Osteocyte (in vitro differentiated cells): ENCODE measurements at regions not wholly inside any gene's neighbourhood (a gene's known extent, or its start where the extent isn't known, plus 50 kb on each side); places are given as distances from the start of the nearest gene placed in this dataset.

ENCODE experiments used
- DNase-seq: peaks from one replicate; pipeline ENCODE4 v3.0.0; 2021; ENCODE audit warnings: mixed read lengths; ENCODE audit not compliant: unreplicated experiment; ENCODE audit errors: extremely low spot score
- H3K27ac Mint-ChIP-seq: one replicate; pipeline ENCODE4 v1.8.0; 2021; ENCODE audit warnings: mild to moderate bottlenecking, mixed read lengths; ENCODE audit not compliant: unreplicated experiment
- H3K27me3 Mint-ChIP-seq: one replicate; pipeline ENCODE4 v1.8.0; 2021; ENCODE audit warnings: mixed read lengths; ENCODE audit not compliant: unreplicated experiment
- H3K36me3 Mint-ChIP-seq: one replicate; pipeline ENCODE4 v1.8.0; 2021; ENCODE audit warnings: mixed read lengths; ENCODE audit not compliant: unreplicated experiment
- H3K4me1 Mint-ChIP-seq: one replicate; pipeline ENCODE4 v1.8.0; 2021; ENCODE audit warnings: mixed read lengths; ENCODE audit not compliant: unreplicated experiment
- H3K4me3 Mint-ChIP-seq: one replicate; pipeline ENCODE4 v1.8.0; 2021; ENCODE audit warnings: mild to moderate bottlenecking, moderate library complexity, mixed read lengths; ENCODE audit not compliant: unreplicated experiment
- H3K9me3 Mint-ChIP-seq: one replicate; pipeline ENCODE4 v1.8.0; 2021; ENCODE audit warnings: mixed read lengths; ENCODE audit not compliant: unreplicated experiment
- TF ChIP-seq, protein P1 (sequence below): fragments of 200-600 bp; sonication (generic); IDR thresholded peaks from 2 replicates; pipeline ENCODE4 v1.5.0; 2021; ENCODE audit warnings: antibody characterized with exemption, mild to moderate bottlenecking, moderate library complexity

DNA sequence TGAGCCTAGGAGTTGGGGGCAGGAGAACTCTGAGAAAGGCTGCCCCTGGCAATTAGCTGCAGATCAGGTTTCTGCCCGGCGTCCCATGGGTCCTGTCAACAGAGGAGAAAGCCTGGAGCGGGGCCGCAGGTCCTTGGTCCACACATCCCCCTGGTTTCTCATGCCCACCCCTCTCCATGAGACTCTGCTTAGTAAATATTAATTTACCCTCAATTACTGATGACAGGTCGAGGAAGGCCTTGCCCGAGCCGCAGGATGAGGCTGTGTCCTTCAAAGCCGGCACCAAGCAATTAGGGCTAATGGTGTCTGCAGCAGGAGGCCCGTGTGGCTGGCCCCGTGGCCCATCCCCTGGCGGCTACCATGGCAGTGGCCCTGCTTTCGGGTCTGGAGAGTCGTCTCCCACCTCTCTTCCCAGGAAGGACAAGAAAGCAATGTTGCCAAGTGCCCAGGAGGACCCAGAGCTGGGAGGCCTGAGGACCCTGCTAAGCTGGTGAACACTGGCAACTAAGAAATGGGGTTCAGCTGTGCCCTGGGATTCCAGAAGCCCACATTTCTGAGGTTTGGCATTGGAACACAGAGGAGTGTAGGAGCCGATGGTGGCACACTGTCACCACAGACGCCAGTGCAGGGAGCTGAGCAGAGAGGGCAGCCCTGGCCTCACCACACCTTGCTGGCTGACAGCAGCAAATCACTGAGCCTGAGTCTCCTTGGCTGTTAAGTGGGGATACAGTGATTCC, 114.6 kb downstream of the CPZ start:
- peaks cover under 1% of the 10 kb centered on the region for H3K9me3 Mint-ChIP-seq
- no peak overlapping the region for H3K27ac Mint-ChIP-seq
- H3K4me1 Mint-ChIP-seq = peaks cover 2% of the 10 kb centered on the region
- H3K36me3 Mint-ChIP-seq = no peaks in the 10 kb centered on the region
- no peak overlapping the region for H3K4me3 Mint-ChIP-seq
- TF ChIP-seq, protein P1, sequence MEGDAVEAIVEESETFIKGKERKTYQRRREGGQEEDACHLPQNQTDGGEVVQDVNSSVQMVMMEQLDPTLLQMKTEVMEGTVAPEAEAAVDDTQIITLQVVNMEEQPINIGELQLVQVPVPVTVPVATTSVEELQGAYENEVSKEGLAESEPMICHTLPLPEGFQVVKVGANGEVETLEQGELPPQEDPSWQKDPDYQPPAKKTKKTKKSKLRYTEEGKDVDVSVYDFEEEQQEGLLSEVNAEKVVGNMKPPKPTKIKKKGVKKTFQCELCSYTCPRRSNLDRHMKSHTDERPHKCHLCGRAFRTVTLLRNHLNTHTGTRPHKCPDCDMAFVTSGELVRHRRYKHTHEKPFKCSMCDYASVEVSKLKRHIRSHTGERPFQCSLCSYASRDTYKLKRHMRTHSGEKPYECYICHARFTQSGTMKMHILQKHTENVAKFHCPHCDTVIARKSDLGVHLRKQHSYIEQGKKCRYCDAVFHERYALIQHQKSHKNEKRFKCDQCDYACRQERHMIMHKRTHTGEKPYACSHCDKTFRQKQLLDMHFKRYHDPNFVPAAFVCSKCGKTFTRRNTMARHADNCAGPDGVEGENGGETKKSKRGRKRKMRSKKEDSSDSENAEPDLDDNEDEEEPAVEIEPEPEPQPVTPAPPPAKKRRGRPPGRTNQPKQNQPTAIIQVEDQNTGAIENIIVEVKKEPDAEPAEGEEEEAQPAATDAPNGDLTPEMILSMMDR = no peak
- peaks cover 26% of the 10 kb centered on the region for H3K27me3 Mint-ChIP-seq
- no peak for DNase-seq

DNA sequence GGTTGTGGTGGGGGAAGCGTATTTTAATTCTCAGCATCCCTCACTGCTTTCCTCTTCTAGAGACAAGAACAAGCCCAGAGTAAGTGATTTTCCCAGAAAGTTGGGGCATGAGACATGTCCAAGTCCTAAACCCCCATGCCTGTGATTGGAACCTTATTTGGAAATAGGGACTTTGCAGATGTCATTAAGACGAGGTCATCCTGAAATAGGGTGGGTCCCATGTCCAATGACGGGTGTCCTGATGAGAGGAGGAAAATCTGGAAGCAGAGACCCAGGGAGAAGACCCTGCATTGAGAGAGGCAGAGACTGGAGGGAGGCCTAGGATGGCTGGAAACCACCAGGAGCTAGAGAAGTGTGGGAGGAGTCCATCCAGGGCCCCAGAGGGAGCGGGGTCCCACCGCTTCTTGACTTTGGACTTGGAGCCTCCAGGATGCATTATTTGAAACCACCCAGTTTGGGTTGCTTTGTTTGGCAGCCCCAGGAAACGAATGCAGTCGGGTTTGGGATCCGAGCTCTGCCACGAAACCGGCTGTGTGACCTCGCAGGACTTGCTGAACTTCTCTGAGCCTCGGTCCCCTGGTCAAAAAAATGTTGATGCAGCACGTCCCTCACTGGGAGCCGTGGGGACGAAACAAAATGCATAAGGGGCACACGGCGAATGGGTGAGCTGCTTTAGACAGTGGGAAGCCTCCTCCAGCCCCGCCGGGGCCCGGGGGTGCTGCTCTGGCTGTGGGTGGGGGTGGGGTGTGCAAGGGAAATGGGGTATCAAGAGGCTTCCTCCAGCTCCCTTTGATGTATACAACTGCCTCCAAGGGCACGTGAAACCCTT, 113.9 kb downstream of the CPZ start:
- Mint-ChIP-seq H3K27ac (no peak overlapping the region), H3K36me3 (no peaks in the 10 kb centered on the region), H3K9me3 (no peaks in the 10 kb centered on the region), H3K4me3 (no peak overlapping the region), H3K4me1 (peaks cover 2% of the 10 kb centered on the region), H3K27me3 (peaks cover 29% of the 10 kb centered on the region)
- DNase-seq = no peak
- TF ChIP-seq, protein P1 = no peak

DNA sequence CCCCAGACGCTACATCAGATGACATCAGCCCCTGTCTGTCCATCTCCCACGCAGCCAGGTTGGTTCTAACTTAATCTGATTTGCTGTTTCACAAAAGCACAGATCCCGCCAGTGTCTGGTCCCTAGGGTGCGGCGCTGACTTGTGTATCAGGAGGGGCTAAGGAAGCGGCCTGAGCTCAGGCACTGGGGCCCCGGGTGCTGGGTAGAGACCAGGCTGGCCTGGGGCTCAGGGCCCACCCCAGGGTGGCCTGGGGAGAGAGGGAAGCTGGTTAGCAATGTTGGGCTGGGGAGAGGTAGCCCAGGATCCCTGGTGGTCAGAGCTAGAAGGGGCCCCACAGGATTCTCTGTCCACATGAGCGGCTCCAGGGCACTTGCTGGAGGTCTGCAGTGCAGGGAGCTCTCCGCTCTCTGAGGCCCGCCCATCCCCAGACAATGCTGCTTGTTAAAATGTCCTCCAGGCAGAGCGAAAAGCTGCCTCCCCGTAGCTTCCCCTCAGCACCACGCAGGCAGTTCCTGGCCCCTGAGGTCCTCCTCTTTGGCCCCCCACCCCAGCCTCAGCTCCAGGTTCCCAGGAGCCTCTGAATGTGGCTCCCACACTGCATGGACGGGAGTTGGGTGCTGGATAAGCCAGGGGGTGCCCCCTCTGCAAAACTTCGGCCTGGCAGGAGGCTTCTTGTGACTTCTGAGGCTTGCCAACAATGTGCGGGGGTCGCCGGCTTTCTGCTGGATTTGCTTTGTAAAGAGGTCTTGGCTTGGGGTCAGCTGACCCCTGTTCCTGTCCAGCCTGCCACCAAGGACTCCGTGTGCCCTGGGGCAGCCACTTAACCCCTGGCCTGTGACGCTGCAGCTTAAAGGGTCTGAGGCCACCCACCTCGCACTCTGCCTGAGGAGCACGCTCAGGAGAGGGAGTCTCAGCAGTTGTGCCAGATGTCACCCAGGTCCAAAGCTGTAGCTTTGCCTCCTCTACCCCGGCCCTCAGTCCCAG, 112.9 kb downstream of the CPZ start:
- no peak for DNase-seq
- no peaks in the 10 kb centered on the region for H3K9me3 Mint-ChIP-seq
- no peaks in the 10 kb centered on the region for H3K36me3 Mint-ChIP-seq
- H3K27ac Mint-ChIP-seq = no peak overlapping the region
- no peak overlapping the region for H3K4me3 Mint-ChIP-seq
- peaks cover 36% of the 10 kb centered on the region for H3K27me3 Mint-ChIP-seq
- peaks cover 2% of the 10 kb centered on the region for H3K4me1 Mint-ChIP-seq
- TF ChIP-seq, protein P1 = no peak

DNA sequence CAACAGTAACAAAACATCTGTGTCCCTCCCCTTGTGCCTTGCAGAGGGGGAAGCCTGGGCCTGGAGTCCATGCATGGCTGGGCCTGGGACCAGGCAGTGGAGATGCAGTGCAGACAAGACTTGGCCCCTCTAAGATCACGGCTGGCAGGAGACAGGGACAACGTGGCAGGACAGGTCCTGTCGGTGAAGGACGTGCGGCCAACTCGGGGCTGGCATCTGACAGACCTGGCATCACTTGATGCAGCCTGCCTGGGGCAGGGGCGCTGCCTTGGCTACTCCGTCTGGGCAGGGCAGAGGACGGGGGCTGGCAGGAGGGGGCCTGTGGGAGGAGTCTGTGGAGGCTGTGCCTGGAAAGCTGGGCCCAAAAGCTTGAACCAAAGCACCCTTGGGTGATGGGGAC, 112.1 kb downstream of the CPZ start:
- Mint-ChIP-seq H3K9me3 (no peaks in the 10 kb centered on the region), H3K36me3 (no peaks in the 10 kb centered on the region), H3K4me3 (no peak overlapping the region), H3K27me3 (peaks cover 37% of the 10 kb centered on the region), H3K27ac (no peak overlapping the region), H3K4me1 (peaks cover under 1% of the 10 kb centered on the region)
- DNase-seq = no peak
- TF ChIP-seq, protein P1 = no peak
